HG03460 (cell line): ENCODE measurements at regions not wholly inside any gene's neighbourhood (a gene's known extent, or its start where the extent isn't known, plus 50 kb on each side); places are given as distances from the start of the nearest gene placed in this dataset.
"Not testable (repeated sequence)": the region's sequence is repeated elsewhere in the genome, so short reads cannot be mapped to it uniquely, and the experiment has no call there.

Experiments used
- ATAC-seq: cut with Tn5 transposase; IDR thresholded peaks from one replicate; pipeline ENCODE4 v1.9.1; 2021; ENCODE audit not compliant: unreplicated experiment

DNA sequence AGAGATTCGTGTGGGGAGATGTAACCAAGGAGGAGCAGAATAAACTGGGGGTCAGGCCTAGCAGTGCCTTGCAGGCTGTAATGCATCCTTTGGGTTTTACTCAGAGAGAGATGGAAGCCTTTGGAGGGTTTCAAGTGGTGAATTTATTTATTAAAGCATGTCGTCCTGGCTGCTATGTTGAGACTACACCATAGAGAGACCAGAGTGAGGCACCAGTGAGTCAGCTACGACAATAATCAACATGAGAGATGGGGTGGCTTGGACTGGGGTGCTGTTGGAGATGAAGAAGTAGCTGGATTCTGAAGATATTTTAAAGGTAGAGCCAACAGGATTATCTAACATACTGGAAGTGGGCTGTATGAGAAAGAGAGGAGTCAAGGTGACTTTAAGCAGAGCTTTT is 335.3 kb upstream of the ARHGEF26 start:
- ATAC-seq, result no peak

DNA sequence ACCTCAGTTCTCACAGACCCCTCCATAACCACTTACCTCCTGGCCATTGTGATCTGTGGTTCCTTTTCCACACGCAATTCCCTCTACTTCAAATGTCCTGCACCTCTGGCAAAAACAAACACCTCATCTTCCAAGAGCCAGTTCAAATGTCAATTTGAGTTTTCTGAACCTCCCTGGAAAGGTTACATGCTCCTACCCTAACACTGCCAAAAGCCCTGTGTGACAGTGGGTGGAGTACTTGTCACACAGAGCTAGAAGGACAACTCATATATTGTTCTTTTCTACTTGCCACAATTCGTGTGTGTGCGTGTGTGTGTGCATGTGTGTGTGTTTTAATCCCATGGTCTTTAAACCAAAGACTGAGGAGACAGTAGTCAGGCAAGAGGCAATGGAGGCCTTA is 331.8 kb upstream of the ARHGEF26 start:
- no peak for ATAC-seq

DNA sequence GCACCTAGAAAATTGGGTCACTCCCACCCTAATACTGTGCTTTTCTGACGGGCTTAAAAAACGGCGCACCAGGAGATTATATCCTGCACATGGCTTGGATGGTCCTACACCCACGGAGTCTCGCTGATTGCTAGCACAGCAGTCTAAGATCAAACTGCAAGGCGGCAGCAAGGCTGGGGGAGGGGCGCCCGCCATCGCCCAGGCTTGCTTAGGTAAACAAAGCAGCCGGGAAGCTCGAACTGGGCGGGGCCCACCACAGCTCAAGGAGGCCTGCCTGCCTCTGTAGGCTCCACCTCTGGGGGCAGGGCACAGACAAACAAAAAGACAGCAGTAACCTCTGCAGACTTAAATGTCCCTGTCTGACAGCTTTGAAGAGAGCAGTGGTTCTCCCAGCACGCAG is 324.1 kb upstream of the ARHGEF26 start:
- ATAC-seq, result not testable (repeated sequence)

DNA sequence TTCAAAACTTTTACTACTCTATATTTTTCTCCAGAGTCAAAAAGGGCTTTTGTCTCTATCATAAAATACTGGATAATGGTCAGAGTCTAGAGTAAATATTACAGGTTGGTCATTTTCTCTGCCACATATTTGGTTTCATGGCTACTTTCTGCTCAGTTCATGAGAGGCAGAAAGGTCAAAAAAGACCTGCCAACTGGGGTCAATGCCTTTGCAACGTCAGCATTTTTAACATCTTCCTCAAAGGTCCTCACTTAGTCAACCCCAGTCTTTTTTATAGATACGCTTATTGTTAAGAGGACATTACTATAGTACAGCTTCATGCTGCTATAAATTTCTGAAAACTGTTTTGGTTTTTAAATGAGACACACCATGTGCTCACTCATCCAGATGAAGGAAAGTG is 312.1 kb upstream of the ARHGEF26 start:
- ATAC-seq, result no peak

DNA sequence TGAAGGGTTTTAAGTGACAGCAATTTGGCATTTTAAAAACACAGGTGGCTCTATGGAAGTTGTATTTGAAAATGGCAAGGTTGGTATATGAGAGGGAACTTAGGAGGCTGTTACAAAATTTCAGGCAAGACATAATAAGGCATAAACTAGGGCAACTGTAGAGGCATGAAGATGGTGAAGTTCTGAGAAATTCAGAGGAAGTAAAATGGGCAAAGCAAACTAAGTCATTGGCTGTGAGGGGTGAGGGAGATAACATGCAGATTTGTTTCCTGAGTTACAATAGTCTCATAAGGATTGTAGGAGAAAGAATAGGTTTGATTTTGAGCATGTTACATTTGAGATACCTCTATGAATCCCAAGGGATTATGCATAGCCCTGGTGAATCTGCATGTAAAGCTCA is 302.9 kb upstream of the ARHGEF26 start:
- no peak for ATAC-seq

DNA sequence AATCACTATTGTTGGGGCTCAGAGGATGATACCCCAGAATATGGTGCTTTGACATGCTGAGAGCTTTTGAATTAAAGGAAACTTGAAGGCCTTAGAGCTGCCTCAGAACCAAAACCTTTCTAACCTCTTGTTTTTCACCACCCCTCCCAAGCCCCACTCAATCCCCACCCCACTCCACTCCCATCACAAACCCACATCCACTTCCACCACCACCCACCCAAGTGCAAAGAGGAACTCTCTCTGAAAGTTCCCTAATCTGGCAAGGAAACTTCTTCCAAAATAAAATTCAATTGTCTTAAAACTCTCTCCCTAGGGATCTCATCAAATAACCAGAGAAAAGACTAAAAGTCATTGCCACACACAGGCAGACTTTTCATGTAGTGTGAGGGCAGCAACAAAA is 301.2 kb upstream of the ARHGEF26 start:
- ATAC-seq, result no peak

DNA sequence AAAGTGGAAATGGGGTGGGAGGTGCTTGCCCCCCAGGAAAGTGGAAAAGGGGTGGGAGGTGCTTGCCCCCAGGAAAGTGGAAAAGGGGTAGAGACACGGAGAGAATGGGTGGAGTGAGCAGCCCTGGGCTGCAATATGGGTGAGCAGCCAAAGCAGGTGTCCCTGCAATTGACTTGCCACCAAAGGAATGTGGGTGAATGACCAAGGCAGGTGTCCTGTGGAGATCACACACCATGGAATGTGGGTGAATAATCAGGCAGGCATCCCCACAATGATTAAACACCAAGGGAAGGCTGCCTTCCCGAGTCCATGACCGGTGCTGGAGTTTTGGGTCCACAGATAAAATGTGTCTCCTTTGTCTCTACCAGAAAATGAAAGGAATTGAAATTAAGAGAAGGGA is 292.8 kb upstream of the ARHGEF26 start:
- ATAC-seq, result not testable (repeated sequence)

DNA sequence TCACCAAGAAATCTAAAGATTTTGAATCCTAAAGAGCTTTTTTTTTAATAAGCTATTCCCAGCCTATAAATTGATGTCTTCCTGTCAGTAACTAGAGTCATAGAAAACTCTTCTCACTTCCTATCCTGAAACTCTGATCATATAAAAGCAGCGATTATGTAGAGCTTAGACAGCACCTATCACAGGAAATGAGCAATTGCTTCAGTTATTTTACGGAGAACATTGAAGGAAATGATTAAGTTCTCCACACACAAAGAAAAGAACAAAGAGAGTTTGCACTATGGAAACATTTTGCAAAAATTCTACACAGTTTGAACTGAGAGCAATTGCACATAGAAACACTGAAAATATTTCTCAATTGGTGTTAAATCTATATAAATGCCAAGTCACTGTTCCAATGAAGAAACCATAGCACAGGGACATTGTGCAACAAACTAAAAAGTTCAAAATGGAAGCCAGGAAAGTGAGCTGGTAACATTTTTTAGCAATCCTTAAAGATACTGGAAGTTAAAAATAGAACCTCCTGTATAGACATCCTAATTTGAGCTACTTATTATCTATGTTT is 291.5 kb upstream of the ARHGEF26 start:
- ATAC-seq, result no peak

DNA sequence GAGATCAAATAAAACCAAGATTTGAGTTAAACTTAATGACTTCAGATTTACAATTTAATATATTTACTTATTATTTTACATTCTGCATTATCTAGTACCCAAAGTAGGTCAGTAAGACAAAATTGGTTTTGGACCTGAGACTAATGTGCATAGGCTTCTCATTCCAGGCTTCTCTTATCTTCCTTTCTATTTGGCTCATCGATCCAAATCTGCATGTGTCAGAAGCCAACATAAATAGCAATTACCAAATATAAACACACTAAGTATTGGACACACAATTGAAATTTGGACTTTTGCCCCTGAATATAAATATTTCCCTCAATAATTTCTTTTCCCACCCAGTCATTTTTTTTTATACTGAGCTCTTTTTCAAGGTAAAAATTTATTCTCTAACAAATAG is 290.6 kb upstream of the ARHGEF26 start:
- ATAC-seq, result no peak

DNA sequence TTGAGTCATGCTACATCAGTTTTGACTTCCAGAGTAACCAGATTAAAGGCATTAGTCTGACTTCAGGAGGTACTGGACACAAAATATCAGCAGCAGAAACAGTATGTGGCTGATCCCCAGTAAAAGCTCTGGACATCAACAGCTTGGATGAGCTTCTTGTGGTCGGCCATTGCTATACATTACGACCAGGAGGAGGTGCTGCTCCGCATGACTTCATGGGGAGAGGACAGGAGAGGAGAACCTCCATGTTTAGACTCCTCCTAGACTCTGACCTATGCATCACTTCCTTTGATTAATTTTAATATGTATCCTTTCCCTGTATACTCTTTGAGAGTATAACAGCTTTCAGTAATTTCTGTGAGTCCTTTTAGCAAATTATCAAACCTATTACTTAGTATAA is 285.6 kb upstream of the ARHGEF26 start:
- no peak for ATAC-seq

DNA sequence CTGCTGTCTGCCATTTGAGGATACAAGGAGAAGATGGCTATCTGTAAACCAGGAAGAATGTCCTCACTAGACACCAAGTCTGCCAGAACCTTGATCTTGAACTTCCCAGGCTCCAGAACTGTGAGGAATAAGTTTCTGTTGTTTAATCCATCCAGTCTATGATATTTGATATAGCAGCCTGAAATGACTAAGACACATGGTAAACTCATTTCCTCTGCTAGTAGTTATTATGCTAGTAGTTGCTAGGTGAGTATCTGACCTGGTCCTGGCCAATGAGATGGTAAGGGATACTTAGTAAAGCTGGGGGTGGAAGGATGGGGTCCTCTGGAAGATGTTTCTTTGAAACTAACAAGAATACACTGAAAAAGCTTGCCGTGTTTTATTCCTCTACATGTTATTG is 280.7 kb upstream of the ARHGEF26 start:
- no peak for ATAC-seq

DNA sequence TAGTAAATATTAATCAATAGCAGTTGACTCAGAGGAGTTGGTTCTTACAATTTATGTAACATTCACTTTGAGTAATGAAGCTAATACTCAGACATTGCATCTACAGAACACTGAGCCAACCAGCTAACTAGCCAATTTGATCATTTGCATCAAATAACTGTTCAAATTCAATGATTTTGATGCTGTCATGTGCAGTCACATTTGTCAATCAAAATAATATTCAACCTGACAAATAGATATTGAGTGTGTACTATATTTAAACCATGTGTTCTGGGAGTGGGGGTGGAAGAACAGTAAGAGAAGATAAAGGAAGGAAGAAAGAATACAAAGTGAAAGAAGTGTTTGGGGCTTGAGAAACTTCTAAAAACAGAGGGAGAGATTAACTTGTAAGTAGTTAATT is 277.2 kb upstream of the ARHGEF26 start:
- ATAC-seq, result no peak

DNA sequence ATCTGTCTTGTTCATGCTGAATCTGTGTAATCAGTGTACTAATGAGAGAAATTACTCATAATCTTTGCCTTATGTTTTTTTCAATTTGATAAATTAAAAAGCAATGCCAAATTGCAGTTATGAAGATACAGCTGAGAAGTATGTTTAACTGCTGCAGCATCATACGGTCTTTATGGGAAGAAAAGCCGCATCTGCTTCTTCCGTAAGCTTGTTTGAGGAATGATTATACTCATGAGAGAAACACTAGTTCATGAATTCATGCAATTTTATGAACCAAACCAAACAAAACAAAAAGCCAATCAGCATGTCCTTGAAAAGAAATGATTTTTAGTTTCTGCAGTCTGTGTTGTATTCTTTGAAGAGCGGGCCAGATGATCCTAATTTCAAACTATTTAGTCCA is 275.9 kb upstream of the ARHGEF26 start:
- no peak for ATAC-seq

DNA sequence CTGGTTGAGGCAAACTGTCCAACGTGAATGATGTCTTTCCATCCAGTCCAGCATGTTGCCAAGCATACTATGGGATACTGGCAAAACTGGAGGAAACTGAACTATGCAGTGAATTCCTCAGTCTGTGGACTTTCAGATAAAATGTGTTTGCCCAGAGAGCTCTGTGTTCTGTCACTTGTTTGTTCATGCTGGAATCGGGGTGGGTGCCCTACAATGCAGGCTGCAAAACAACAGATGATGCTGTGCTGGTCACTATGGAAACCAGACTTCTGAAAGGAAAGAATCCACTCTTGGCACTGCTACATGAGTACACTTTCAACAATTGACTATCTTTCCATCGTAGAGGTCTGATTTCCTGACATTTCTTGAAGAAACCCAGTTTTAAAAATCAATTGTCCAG is 272.5 kb upstream of the ARHGEF26 start:
- ATAC-seq, result no peak

DNA sequence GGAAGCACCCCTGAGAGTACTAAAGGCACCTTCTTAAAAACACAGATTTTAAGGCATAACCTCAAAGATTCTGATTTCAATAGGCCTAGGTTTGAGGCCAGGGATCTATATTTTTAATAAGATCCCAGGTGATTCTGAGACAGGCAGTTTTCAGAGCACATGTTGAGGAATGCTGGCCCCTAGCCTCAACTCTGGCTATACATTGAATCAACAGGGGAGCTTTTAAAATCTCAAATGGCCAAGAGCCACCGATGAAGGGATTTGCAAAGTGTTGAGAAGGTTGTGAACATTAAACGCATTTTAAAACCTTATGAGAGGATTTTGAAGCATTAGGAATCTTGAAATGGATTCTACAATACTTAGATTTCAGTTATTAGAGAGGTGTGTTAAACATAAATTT is 268.8 kb upstream of the ARHGEF26 start:
- no peak for ATAC-seq

DNA sequence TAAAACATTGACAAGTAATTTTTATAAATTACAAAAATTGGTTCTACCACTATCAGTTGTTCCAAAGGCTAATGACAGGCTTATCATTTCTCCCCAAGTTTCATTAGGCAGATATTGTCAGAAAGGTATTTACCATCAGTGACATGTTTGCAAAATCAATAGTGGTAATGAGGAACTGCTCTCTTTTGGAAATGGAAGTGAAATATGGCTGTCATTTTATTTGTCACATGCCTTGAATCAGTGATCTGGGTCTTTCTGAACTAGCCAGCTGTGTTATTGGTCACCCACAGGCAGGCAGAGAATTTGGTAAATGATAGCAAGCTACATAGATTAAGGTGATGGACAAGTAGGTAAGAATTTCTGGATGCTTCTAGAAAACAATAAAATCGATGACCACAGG is 268.0 kb upstream of the ARHGEF26 start:
- ATAC-seq, result no peak

DNA sequence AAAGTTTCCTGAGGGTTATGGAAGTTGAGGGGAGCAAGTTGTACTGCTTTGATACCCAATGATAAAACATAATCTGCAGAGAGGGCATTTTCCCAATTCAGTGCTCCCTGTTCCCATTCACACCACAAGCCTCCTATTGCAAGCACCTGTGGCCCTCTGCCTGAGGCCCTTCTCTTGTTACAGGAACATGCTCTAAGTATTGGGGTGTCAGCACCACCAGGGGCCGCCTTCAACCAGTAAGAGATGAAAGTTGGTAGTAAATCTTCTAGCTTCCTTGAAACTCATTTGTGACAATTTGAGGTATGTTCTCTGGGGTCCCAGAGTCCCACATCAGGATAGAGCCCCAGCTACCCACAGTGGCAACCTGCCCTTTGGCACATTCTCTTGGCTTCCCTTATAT is 265.4 kb upstream of the ARHGEF26 start:
- no peak for ATAC-seq

DNA sequence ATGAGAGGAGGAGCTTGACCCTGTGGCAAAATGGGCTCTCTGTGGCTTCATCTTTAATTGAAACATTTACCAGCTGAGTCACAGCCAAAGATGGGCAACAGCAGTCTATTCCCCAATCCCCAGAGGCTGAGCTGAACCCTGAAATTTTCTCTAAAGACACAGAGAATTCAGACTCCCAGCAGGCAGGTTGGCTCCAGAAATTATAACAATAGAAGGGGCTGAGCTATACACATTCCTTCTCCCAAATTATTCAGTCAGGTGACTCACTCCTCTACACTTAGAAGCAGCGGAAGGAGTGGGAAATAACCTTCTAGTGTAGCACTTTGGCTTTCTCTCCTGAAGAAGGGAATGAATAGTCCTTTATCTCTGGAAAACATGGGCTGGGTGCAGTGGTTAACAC is 264.3 kb upstream of the ARHGEF26 start:
- ATAC-seq, result no peak

DNA sequence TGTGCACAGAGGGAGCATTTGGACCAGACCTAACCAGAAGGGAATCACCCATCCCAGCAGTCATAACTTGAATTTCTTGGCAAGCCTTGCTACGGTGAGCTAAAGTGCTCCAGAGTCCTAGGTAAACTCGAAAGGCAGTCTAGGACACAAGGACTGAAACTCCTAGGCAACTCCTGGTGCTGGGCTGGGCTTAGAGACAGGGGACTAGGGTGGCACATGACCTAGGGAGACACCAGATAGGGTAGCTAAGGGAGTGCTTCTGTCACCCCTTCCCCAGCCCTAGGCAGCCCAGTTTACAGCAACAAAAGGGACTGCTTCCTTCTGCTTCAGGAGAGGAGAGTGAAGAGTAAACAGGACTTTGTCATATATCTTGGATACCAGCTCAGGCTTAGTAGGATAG is 256.4 kb upstream of the ARHGEF26 start:
- no peak for ATAC-seq

DNA sequence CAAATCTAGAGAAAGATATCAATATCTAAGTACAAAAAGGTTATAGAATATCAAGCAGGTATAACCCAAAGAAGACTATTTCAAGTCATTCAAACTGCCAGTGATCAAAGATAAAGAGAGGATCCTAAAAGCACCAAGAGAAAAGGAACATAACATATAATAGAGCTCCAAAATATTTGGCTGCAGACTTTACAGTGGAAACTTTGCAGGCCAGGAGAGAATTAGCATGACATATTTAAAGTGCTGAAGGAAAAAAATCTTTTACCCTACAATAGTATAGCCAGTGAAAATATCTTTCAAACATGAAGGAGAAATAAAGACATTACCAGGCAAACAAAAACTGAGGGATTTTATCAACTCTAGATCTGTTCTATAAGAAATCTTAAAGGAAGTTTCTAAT is 254.3 kb upstream of the ARHGEF26 start:
- ATAC-seq, result no peak

DNA sequence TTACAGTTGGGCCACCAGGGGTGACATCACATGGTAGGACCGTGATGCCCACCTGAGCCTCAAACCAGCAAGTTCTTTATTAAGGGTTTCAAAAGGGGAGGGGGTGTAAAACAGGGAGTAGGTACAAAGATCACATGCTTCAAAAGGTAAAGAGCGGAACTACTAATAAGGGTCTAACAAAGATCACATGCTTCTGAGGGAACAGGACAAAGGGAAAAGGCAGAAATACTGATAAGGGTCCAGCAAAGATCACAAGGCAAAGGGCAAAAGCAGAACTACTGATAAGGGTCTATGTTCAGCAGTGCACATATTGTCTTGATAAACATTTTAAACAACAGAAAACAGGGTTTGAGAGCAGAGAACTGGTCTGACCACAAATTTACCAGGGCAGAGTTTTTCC is 246.8 kb upstream of the ARHGEF26 start:
- ATAC-seq, result not testable (repeated sequence)

DNA sequence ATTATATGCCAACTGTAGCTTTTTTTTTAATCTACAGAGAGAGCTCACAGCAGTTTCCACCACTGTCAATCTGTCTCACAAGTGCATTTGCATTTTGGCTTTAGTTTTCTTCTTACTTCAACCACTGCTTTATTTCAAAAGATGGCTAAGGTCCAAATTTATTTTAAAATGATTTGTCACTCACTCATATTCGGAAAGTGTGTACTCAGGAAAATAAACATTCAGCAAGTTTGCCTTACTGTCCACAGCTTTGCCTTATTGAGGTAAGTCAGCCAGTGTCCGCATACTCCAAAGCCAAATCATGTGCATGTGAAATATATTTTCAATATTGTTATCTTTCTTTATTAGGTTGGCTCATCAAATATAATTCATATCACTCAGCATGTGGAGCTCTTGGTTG is 240.7 kb upstream of the ARHGEF26 start:
- ATAC-seq, result no peak

DNA sequence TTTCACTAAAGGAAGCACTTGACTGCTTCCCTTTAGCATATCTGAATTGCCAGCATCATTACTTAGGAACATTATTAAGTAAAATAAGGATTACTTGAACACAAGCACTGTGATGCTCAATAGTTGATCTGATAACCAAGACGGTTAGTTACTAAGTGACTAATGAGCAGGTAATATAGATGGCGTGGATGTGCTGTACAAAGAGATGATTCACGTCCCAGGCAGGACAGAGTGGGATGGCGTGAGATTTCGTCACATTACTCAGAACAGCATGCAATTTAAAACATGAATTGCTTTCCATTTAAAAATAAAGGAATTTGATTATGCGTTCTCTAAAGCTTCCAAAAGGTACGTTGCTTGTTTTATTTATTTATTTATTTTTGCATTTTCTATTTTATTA is 240.0 kb upstream of the ARHGEF26 start:
- no peak for ATAC-seq

DNA sequence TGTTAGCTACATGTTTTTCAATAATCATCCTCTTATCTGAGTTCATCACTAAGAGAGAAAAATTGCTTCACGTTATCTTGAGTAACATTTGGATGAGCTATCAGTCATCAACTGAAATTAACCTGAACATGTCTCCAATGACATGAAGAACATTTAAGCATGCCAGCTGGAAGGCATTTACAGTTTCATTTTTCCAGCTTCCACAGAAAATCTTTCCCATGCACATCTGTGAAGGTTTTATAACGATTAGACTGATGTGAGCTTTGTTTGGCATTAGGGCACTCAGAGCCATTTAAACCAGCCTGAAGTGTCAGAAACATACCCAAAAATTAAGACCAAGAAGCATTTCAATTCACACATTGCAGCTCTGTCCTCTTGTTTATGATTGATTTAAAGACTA is 235.8 kb upstream of the ARHGEF26 start:
- ATAC-seq, result no peak
